GM23338 (cell line): ENCODE measurements at regions not wholly inside any gene's neighbourhood (a gene's known extent, or its start where the extent isn't known, plus 50 kb on each side); places are given as distances from the start of the nearest gene placed in this dataset.

Experiments used
- ATAC-seq: fragments of 200-7000 bp; cut with Tn5 transposase; 3 replicates; pipeline ENCODE4 v1.9.1; 2020
- DNase-seq: peaks from one replicate; pipeline ENCODE4 v3.0.0-alpha.2; 2015; ENCODE audit warnings: low spot score
- H2AFZ ChIP-seq: fragments of 200-600 bp; sonication (generic); 2 replicates; pipeline ENCODE4 v1.8.0; 2016; ENCODE audit warnings: antibody characterized with exemption, mild to moderate bottlenecking, moderate library complexity
- H3F3A ChIP-seq: fragments of 200-600 bp; sonication (generic); replicated peaks from 2 replicates; pipeline ENCODE4 v1.8.0; 2017; ENCODE audit warnings: antibody characterized with exemption, mixed run types, low read depth
- H3K27ac ChIP-seq: fragments of 200-600 bp; sonication (generic); 2 replicates; pipeline ENCODE4 v1.6.1; 2016; ENCODE audit warnings: low read depth
- H3K27me3 ChIP-seq: fragments of 200-600 bp; sonication (generic); 2 replicates; pipeline ENCODE4 v1.8.0; 2016; ENCODE audit warnings: mild to moderate bottlenecking, mixed run types, moderate library complexity; ENCODE audit not compliant: insufficient read depth
- H3K36me3 ChIP-seq: fragments of 200-600 bp; sonication (generic); 2 replicates; pipeline ENCODE4 v1.8.0; 2016; ENCODE audit warnings: mild to moderate bottlenecking; ENCODE audit not compliant: insufficient read depth
- H3K4me1 ChIP-seq: fragments of 200-600 bp; sonication (generic); 2 replicates; pipeline ENCODE4 v1.8.0; 2016; ENCODE audit warnings: mild to moderate bottlenecking, moderate library complexity; ENCODE audit not compliant: insufficient read depth
- H3K4me2 ChIP-seq: fragments of 200-600 bp; sonication (generic); 2 replicates; pipeline ENCODE4 v1.7.1; 2017; ENCODE audit warnings: mixed run types
- H3K4me3 ChIP-seq: fragments of 200-600 bp; sonication (generic); 2 replicates; pipeline ENCODE4 v1.6.1; 2016; ENCODE audit warnings: mixed run types
- H3K79me2 ChIP-seq: fragments of 200-600 bp; sonication (generic); replicated peaks from 2 replicates; pipeline ENCODE4 v1.8.0; 2017; ENCODE audit warnings: mild to moderate bottlenecking; ENCODE audit not compliant: insufficient read depth
- H3K9me2 ChIP-seq: fragments of 200-600 bp; sonication (generic); 2 replicates; pipeline ENCODE4 v1.8.0; 2017; ENCODE audit not compliant: insufficient read depth
- H4K20me1 ChIP-seq: fragments of 200-600 bp; sonication (generic); replicated peaks from 2 replicates; pipeline ENCODE4 v1.8.0; 2017; ENCODE audit warnings: mild to moderate bottlenecking; ENCODE audit not compliant: insufficient read depth
- H3K27ac Mint-ChIP-seq: 2 replicates; pipeline ENCODE4 v1.8.0; 2020; ENCODE audit warnings: inconsistent platforms, mild to moderate bottlenecking, moderate library complexity, mixed read lengths
- H3K27me3 Mint-ChIP-seq: 3 replicates; pipeline ENCODE4 v1.8.0; 2022; ENCODE audit warnings: low read depth, mild to moderate bottlenecking, moderate library complexity, mixed read lengths, inconsistent platforms; ENCODE audit not compliant: insufficient read depth, poor library complexity
- H3K36me3 Mint-ChIP-seq: 3 replicates; pipeline ENCODE4 v1.8.0; 2021; ENCODE audit warnings: low read depth, mild to moderate bottlenecking, inconsistent platforms, moderate library complexity, mixed read lengths
- H3K4me1 Mint-ChIP-seq: 3 replicates; pipeline ENCODE4 v1.8.0; 2020; ENCODE audit warnings: mild to moderate bottlenecking, inconsistent platforms, mixed read lengths
- H3K4me3 Mint-ChIP-seq: 3 replicates; pipeline ENCODE4 v1.8.0; 2021; ENCODE audit warnings: moderate library complexity, mild to moderate bottlenecking, inconsistent platforms, mixed read lengths
- H3K9me3 Mint-ChIP-seq: 3 replicates; pipeline ENCODE4 v1.8.0; 2020; ENCODE audit warnings: moderate library complexity, mild to moderate bottlenecking, inconsistent platforms, mixed read lengths
- CREB1 ChIP-seq: fragments of 250-450 bp; sonication (Bioruptor Pico); IDR thresholded peaks from 2 replicates; pipeline ENCODE4 v1.5.0; 2020; ENCODE audit warnings: low read depth, mild to moderate bottlenecking, moderate library complexity
- ETS1 ChIP-seq: IDR thresholded peaks from 2 replicates; pipeline ENCODE4 v1.6.1; 2016; ENCODE audit warnings: antibody characterized with exemption
- EZH2 ChIP-seq: fragments of 200-600 bp; sonication (generic); IDR thresholded peaks from one replicate; pipeline ENCODE4 v1.8.0; 2017; ENCODE audit warnings: antibody characterized with exemption, mild to moderate bottlenecking, low read depth; ENCODE audit not compliant: unreplicated experiment
- EZH2phosphoT487 ChIP-seq: fragments of 200-600 bp; sonication (generic); IDR thresholded peaks from one replicate; pipeline ENCODE4 v1.8.1; 2018; ENCODE audit warnings: antibody characterized with exemption; ENCODE audit not compliant: unreplicated experiment
- JUNB ChIP-seq: IDR thresholded peaks from one replicate; pipeline ENCODE4 v1.6.1; 2016; ENCODE audit warnings: antibody characterized with exemption; ENCODE audit not compliant: unreplicated experiment
- NANOG ChIP-seq: IDR thresholded peaks from 2 replicates; pipeline ENCODE4 v1.6.1; 2016; ENCODE audit warnings: antibody characterized with exemption, borderline replicate concordance
- POLR2AphosphoS5 ChIP-seq: IDR thresholded peaks from 2 replicates; pipeline ENCODE4 v1.6.1; 2016; ENCODE audit warnings: antibody characterized with exemption, low read depth
- REST ChIP-seq: IDR thresholded peaks from one replicate; pipeline ENCODE4 v1.6.1; 2018; ENCODE audit warnings: antibody characterized with exemption; ENCODE audit not compliant: unreplicated experiment
- STAT1 ChIP-seq: IDR thresholded peaks from one replicate; pipeline ENCODE4 v1.6.1; 2016; ENCODE audit warnings: antibody characterized with exemption; ENCODE audit not compliant: unreplicated experiment
- ZNF114 ChIP-seq: fragments of 250-450 bp; sonication (Bioruptor Pico); IDR thresholded peaks from 2 replicates; pipeline ENCODE4 v1.5.0; 2020; ENCODE audit warnings: mild to moderate bottlenecking, moderate library complexity
- ZNF331 ChIP-seq: fragments of 250-450 bp; sonication (Bioruptor Pico); IDR thresholded peaks from 2 replicates; pipeline ENCODE4 v1.5.0; 2020; ENCODE audit warnings: low read depth, mild to moderate bottlenecking, moderate library complexity
- ZNF462 ChIP-seq: fragments of 250-450 bp; sonication (Bioruptor Pico); IDR thresholded peaks from 2 replicates; pipeline ENCODE4 v1.5.0; 2020; ENCODE audit warnings: mild to moderate bottlenecking, moderate library complexity
- TF ChIP-seq, protein P1 (sequence below), 2 experiments: fragments of 200-600 bp in 1 of 2; sonication (generic) in 1 of 2; conservative IDR thresholded peaks; 2 replicates each; pipeline versions ENCODE4 v1.5.1 to v1.6.1; 2016 to 2017; ENCODE audit warnings: antibody characterized with exemption in 2 of 2, low read depth in 2 of 2, mild to moderate bottlenecking in 2 of 2, moderate library complexity in 1 of 2

DNA sequence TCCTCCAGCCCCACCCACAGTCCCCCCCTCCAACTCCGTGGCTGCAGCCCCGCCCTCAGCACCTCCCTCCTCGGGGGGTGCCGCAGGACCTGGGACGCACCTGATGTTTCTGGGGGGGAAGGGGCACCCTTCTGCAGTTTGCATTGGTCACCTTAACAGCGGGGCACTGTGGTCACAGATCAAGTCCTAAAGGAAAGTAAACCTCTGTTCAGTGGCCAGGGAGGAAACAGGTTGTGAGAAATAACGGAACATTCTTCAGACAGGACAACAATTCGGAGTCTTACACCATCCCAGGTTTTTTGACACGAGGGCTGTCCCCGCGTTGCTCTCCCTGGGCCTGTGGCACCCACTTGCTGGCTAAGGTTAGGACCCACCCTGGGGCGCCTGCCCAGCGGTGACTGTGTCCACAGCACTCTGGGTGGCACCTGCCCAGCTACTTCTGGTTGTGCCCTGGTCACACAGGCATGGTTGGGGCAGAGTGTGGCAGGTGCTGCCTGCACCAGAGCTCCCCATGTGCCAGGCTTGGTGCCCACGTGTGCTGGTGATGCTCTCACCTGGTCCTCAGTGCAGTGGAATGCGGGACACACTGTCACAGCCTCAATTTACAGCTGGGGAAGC, 93.5 kb upstream of the OTOS start:
- Histone ChIP-seq H3K27me3 (no peaks in the 10 kb centered on the region), H3K4me1 (no peaks in the 10 kb centered on the region), H4K20me1 (no peaks in the 10 kb centered on the region), H3K79me2 (no peaks in the 10 kb centered on the region), H2AFZ (no peak overlapping the region), H3K9me2 (peaks cover 4% of the 10 kb centered on the region), H3F3A (no peaks in the 10 kb centered on the region), H3K4me2 (peak overlapping the region; percentile 73), H3K4me3 (peak overlapping the region; percentile 55), H3K27ac (no peak overlapping the region), H3K36me3 (no peaks in the 10 kb centered on the region)
- ATAC-seq (no peak; the same call in 2 of the 3 replicates), DNase-seq (no peak)
- Mint-ChIP-seq H3K4me1 (peaks cover 6% of the 10 kb centered on the region; the same call in 2 of the 3 replicates), H3K27me3 (peaks cover 15% of the 10 kb centered on the region), H3K27ac (no peak overlapping the region), H3K9me3 (peaks cover 15% of the 10 kb centered on the region), H3K4me3 (peak overlapping the region; percentile 61), H3K36me3 (peaks cover 7% of the 10 kb centered on the region; the same call in 2 of the 3 replicates)
- TF ChIP-seq EZH2phosphoT487: no peak
- no peak for TF ChIP-seq ZNF114 (CRISPR knock-in tag)
- no peak for TF ChIP-seq ZNF331 (CRISPR knock-in tag)
- no peak for TF ChIP-seq STAT1
- TF ChIP-seq ETS1: no peak
- no peak for TF ChIP-seq ZNF462
- TF ChIP-seq REST: no peak
- TF ChIP-seq POLR2AphosphoS5: no peak
- TF ChIP-seq, protein P1, sequence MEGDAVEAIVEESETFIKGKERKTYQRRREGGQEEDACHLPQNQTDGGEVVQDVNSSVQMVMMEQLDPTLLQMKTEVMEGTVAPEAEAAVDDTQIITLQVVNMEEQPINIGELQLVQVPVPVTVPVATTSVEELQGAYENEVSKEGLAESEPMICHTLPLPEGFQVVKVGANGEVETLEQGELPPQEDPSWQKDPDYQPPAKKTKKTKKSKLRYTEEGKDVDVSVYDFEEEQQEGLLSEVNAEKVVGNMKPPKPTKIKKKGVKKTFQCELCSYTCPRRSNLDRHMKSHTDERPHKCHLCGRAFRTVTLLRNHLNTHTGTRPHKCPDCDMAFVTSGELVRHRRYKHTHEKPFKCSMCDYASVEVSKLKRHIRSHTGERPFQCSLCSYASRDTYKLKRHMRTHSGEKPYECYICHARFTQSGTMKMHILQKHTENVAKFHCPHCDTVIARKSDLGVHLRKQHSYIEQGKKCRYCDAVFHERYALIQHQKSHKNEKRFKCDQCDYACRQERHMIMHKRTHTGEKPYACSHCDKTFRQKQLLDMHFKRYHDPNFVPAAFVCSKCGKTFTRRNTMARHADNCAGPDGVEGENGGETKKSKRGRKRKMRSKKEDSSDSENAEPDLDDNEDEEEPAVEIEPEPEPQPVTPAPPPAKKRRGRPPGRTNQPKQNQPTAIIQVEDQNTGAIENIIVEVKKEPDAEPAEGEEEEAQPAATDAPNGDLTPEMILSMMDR (conservative IDR thresholded peaks at IDR 0.05; ENCODE audit: low read depth in 2 of 2): no peak
- no peak for TF ChIP-seq CREB1
- no peak for TF ChIP-seq EZH2
- no peak for TF ChIP-seq JUNB
- no peak for TF ChIP-seq NANOG
